ENCODE measurements at regions not wholly inside any gene's neighbourhood (a gene's known extent, or its start where the extent isn't known, plus 50 kb on each side); places are given as distances from the start of the nearest gene placed in this dataset.

- no peak for DNase-seq (ENCODE audit: low read depth)
These were observed 264.8 kb upstream of the PTGER4 start for GRCh38 chr5:40414922-40415321.

DNA sequence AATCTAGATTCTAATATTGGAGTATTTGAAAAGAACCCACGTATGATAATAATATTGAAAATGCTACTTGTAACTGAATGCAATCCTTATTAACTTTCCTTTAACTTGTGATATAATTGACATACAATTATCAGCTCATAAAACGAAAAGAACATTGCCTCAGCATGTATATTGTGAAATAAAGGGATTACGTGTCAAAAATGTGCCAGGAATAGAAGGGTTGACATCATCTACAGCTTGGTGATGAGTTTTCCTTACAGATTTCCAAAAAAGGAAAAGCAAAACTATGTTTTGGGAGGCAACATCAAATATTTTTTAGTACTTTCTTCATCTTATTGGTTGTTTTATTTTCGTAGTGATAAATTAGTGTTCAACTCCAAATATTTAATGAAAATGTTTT is 266.0 kb upstream of the PTGER4 start:
- no peak for DNase-seq (ENCODE audit: low read depth)

DNA sequence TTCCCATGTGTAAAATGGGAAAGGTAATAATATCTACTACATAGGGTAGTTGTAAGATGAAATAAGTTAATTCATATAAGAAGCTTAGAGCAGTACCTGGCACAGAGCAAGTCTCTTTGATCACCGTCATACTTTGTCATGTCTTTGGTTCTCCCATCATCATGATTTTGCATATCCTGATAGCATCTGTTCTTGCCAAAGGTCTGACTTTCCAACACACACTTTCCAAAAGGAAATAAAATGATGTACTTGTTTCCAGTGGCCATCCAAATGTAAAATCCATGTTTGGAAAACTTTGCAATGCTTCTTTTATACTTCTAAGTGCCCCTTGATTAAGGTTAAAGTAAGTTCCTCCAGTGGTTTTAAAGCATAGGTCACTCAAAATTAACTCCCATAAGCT is 266.9 kb upstream of the PTGER4 start:
- DNase-seq (ENCODE audit: low read depth) = no peak

DNA sequence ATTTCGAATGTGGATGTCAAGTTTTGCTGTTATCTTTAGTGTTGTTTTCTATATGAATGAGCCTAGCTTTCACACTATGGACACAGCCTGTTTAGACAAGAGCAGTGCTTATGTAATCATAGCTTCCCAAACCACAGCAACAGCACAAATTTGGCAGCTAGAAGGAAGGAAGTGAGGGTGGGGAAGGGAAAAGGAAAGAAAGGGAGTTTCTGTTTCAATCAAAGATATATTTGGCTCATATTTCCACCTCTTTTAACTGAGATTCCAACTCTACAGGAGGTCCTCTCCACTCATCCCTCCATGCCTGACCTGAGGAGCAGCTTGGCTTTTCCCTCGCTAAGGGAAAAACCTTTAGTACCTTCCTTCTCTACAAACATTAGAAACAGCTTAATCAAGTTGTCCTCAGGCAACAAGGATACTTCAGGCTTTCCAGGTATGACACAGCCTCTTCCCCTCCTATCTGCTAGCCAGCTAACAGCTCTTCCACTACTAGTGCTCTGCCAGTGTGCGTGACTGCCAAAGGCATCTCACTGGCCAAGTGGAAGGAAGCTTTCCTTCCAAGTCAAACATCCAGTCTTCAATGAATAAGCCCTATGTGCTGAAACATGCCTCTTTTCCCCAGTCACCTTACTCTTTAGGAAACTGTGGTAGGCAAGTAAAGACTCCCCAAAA is 268.6 kb upstream of the PTGER4 start:
- DNase-seq (ENCODE audit: low read depth) = no peak

GRCh38 chr5:40410231-40410861 is 269.4 kb upstream of the PTGER4 start:
- no peak for DNase-seq (ENCODE audit: low read depth)

- no peak for DNase-seq (ENCODE audit: low read depth)
These were observed 270.1 kb upstream of the PTGER4 start for GRCh38 chr5:40409601-40410000.

GRCh38 chr5:40406741-40407211 is 272.9 kb upstream of the PTGER4 start:
- DNase-seq (ENCODE audit: low read depth) = no peak

DNA sequence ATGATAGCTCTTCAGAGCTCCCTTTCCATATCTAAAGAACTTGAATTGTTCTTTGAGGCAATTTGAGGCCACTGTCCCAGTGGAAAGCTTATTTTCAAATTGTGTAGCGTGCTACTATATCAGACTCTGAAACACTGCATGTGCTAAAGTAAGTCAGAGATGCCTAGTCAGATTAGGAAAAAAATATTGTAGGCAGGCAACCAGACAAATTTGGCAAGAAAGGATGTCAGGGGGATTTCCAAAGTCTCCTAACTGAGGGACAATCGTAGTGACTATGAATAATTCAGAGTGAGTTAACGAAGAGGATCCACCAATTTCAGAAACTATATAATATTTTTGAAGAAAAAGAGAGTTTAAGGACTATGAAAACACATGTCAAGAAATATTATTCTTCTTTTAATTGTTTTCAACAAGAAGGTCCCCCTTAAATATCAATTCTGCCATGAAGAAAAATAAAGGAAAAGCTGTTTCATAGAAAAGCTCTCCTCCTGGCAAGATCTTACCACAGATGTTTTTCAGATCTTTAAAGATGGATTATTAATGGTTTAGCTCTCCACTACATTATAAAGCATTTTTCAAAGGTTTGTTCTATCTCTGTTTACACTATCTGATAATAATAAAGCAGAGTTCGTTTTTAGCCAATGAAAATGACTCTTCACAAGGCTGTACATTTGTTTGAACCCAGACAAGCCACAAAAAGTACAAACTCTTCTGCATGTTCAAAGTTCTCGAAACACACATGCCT is 273.5 kb upstream of the PTGER4 start:
- no peak for DNase-seq (ENCODE audit: low read depth)

- no peak for DNase-seq (ENCODE audit: low read depth)
These were observed 274.5 kb upstream of the PTGER4 start for GRCh38 chr5:40405230-40405629.

DNA sequence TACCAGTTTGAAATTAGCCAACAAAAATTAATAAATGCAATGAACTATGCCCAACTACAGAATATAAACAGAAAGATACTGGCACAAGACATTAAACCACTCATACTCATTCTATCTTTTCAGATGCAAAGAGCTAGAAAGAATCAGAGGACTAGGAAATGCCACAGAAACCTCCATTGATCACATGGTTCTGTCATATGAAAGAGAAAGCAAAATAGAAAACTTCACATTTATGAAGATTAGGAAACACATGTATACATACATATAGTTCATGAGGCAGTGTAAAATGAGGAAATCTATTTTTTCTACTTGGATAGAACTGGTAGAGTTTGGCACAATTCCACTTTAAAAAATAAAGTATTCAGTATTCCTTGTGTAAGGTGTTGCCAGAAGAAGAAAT is 275.1 kb upstream of the PTGER4 start:
- DNase-seq (ENCODE audit: low read depth) = no peak

DNA sequence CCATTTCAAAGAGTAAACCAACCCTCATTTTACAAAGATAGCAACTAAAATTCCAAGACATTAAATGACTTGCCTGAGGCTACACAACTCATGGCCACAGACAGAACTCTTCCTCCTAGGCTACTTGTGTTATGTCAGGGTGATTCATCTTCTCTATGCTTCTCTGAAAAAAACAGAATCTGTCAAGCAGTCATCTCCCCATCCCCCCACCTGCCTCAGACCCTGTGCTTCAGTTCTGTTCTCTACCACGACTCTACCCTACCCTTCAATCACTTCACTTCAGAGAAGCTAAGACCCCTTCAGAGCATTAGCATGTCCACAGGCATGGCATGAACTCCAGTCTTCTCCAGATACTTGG is 277.7 kb upstream of the PTGER4 start:
- DNase-seq (ENCODE audit: low read depth) = no peak

GRCh38 chr5:40401284-40402006 is 278.3 kb upstream of the PTGER4 start:
- no peak for DNase-seq (ENCODE audit: low read depth)

GRCh38 chr5:40400245-40400644 is 279.5 kb upstream of the PTGER4 start:
- DNase-seq (ENCODE audit: low read depth) = no peak

DNA sequence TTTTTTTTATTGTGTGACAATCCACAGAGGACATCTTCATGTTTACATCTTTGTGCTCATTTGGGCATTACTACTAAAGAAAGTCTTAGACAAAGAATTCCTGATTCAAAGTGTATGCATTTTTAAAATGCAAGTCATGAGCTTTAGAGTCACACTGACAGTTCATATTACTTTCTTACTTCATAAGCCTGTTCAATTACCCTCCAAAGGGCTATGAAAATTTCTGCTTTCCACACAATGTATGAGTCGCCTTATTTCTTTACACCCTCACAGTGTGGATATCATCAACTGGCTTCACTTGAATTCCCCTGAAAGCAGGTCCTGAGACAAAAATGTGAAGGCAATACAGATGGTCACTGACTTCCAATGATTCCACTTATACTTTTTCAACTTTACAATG is 280.4 kb upstream of the PTGER4 start:
- DNase-seq (ENCODE audit: low read depth) = no peak

GRCh38 chr5:40397976-40398375 is 281.7 kb upstream of the PTGER4 start:
- DNase-seq (ENCODE audit: low read depth) = no peak

DNA sequence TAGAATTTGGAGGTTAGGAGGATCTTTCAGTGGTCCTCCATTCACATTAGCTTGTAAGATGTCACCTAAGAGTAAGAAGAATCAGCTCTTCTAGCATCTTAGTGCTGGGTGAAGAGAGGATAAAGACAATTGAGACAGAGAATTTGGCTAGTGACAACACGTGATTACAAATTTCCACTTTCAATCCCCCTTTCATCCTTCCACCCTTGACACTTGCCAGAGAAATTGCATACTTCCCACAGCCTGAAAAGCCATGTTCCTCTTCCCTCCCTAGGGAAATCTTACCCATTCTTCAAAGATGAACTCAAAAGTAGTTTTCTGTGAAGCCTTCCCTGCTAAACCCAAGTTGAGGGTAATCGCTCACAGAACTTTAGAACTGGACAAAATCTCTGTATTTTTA is 282.6 kb upstream of the PTGER4 start:
- DNase-seq (ENCODE audit: low read depth) = no peak

- DNase-seq (ENCODE audit: low read depth) = no peak
These were observed 283.4 kb upstream of the PTGER4 start for GRCh38 chr5:40396317-40396716.

DNA sequence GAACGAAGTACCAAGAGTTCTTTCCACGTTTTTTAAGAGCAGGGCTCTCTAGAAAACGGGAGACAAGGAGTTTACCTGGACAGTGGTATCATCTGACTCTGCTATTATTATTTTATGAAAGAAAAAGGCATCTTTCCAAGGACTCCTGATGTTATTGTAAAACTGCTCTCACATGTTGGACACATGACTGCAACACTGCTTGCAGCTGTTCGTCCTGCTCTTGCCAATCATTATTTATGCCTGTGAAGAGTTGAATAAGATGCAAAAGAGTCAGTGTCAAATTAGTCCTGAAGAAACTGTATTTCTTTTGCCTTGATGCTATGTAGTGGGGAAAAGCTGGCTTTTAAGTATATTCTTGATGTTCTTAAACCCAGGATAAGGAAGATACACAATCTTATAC is 284.5 kb upstream of the PTGER4 start:
- DNase-seq (ENCODE audit: low read depth) = no peak

GRCh38 chr5:40394698-40395097 is 285.0 kb upstream of the PTGER4 start:
- DNase-seq (ENCODE audit: low read depth) = no peak

DNA sequence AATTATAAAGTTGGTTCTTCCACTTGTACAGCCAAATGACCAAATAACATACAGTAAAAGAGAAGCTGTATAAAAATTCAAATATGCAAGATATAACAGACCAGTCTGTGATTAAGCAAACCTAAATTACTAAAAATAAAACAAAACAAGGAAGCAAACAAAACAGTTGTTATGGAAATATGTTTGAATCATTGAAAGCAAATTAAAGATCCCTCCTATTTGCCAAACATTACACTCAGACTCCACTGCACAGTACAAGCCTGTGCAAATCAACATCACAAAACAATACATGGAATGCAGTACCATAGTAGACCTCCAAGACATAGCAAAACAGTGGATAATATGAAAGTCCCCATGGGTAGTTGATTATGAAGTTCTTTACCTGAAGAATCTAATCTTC is 288.1 kb upstream of the PTGER4 start:
- no peak for DNase-seq (ENCODE audit: low read depth)

- DNase-seq (ENCODE audit: low read depth) = no peak
These were observed 289.2 kb upstream of the PTGER4 start for GRCh38 chr5:40390281-40391149.

- DNase-seq (ENCODE audit: low read depth) = no peak
These were observed 290.1 kb upstream of the PTGER4 start for GRCh38 chr5:40389591-40389990.

Data from CMK (cell line).